ENCODE measurements at regions not wholly inside any gene's neighbourhood (a gene's known extent, or its start where the extent isn't known, plus 50 kb on each side); places are given as distances from the start of the nearest gene placed in this dataset.

GRCh38 chr7:84474436-84474835 lies 279.8 kb upstream of the SEMA3A start:
- no peak for DNase-seq

GRCh38 chr7:84471576-84471975 lies 277.0 kb upstream of the SEMA3A start:
- DNase-seq, result no peak

GRCh38 chr7:84469034-84469433 lies 274.4 kb upstream of the SEMA3A start:
- no peak for DNase-seq

- DNase-seq, result no peak
Observed at GRCh38 chr7:84462259-84462658, 267.7 kb upstream of the SEMA3A start.

- no peak for DNase-seq
Observed at GRCh38 chr7:84461093-84461492, 266.5 kb upstream of the SEMA3A start.

GRCh38 chr7:84455788-84456187 lies 261.2 kb upstream of the SEMA3A start:
- peak in 1 of 4 experiments; percentile 31 for DNase-seq

GRCh38 chr7:84454174-84454959 lies 259.8 kb upstream of the SEMA3A start:
- DNase-seq, result peak in 2 of 4 experiments; percentile 3 to 30

GRCh38 chr7:84452618-84453017 lies 258.0 kb upstream of the SEMA3A start:
- no peak for DNase-seq

- no peak for DNase-seq
Observed at GRCh38 chr7:84450772-84451171, 256.2 kb upstream of the SEMA3A start.

GRCh38 chr7:84447636-84448293 lies 253.2 kb upstream of the SEMA3A start:
- no peak for DNase-seq

GRCh38 chr7:84446991-84447480 lies 252.4 kb upstream of the SEMA3A start:
- DNase-seq, result no peak

GRCh38 chr7:84425702-84426259 lies 231.2 kb upstream of the SEMA3A start:
- DNase-seq, result no peak

- DNase-seq, result no peak
Observed at GRCh38 chr7:84422790-84423189, 228.2 kb upstream of the SEMA3A start.

- DNase-seq, result peak in 2 of 4 experiments; percentile 15 to 16
Observed at GRCh38 chr7:84412161-84412969, 217.8 kb upstream of the SEMA3A start.

GRCh38 chr7:84399661-84400060 lies 205.1 kb upstream of the SEMA3A start:
- DNase-seq, result no peak

GRCh38 chr7:84394219-84394618 lies 199.6 kb upstream of the SEMA3A start:
- DNase-seq, result no peak

GRCh38 chr7:84393786-84394185 lies 199.2 kb upstream of the SEMA3A start:
- no peak for DNase-seq

- DNase-seq, result no peak
Observed at GRCh38 chr7:84390845-84391244, 196.3 kb upstream of the SEMA3A start.

GRCh38 chr7:84389242-84389641 lies 194.7 kb upstream of the SEMA3A start:
- no peak for DNase-seq

- no peak for DNase-seq
Observed at GRCh38 chr7:84387595-84387994, 193.0 kb upstream of the SEMA3A start.

- DNase-seq, result no peak
Observed at GRCh38 chr7:84384417-84384816, 189.8 kb upstream of the SEMA3A start.

GRCh38 chr7:84379446-84379845 lies 184.9 kb upstream of the SEMA3A start:
- no peak for DNase-seq

- peak; percentile 46 to 81 (median 66) for DNase-seq
Observed at GRCh38 chr7:84372712-84373111, 178.1 kb upstream of the SEMA3A start.
